Natural killer cell (primary cell): ENCODE measurements at regions not wholly inside any gene's neighbourhood (a gene's known extent, or its start where the extent isn't known, plus 50 kb on each side); places are given as distances from the start of the nearest gene placed in this dataset.

Experiments
- ATAC-seq, 3 donors: fragments of 150-1000 bp in 2 of 3; fragments of 200-7000 bp in 1 of 3; cut with Tn5 transposase; 1 replicate in 1 of 3; 2 replicates in 2 of 3; pipeline ENCODE4 v1.10.0; 2021; ENCODE audit warnings: mild to moderate bottlenecking in 2 of 3, moderate library complexity in 2 of 3
- DNase-seq, 2 donors: peaks; one replicate each; pipeline versions ENCODE4 v3.0.0 to v3.0.0-alpha.2; 2013 to 2021; ENCODE audit warnings: mixed read lengths in 1 of 2
- H3K27ac ChIP-seq: one replicate; pipeline ENCODE4 v1.5.1; 2013; ENCODE audit warnings: mild to moderate bottlenecking, low read length
- H3K27me3 ChIP-seq: one replicate; pipeline ENCODE4 v1.6.1; 2013; ENCODE audit warnings: low read length; ENCODE audit not compliant: control insufficient read depth, insufficient read depth
- H3K36me3 ChIP-seq: one replicate; pipeline ENCODE4 v1.6.1; 2013; ENCODE audit warnings: low read length; ENCODE audit not compliant: control insufficient read depth, insufficient read depth
- H3K4me1 ChIP-seq: one replicate; pipeline ENCODE4 v1.6.1; 2013; ENCODE audit warnings: low read length; ENCODE audit not compliant: control insufficient read depth, insufficient read depth
- H3K4me3 ChIP-seq: one replicate; pipeline ENCODE4 v1.5.1; 2013; ENCODE audit warnings: low read length
- H3K9me3 ChIP-seq: one replicate; pipeline ENCODE4 v1.6.1; 2013; ENCODE audit warnings: low read length; ENCODE audit not compliant: control insufficient read depth, insufficient read depth
- H3K27ac Mint-ChIP-seq, 2 donors: one replicate each; pipeline ENCODE4 v1.8.0; 2022; ENCODE audit warnings: mild to moderate bottlenecking in 2 of 2, mixed read lengths in 2 of 2, moderate library complexity in 1 of 2
- H3K27me3 Mint-ChIP-seq, 2 donors: one replicate each; pipeline ENCODE4 v1.8.0; 2022; ENCODE audit warnings: low read depth in 2 of 2, mixed read lengths in 2 of 2
- H3K36me3 Mint-ChIP-seq: one replicate; pipeline ENCODE4 v1.8.0; 2022; ENCODE audit warnings: mixed read lengths
- H3K4me1 Mint-ChIP-seq, 2 donors: one replicate each; pipeline ENCODE4 v1.8.0; 2022; ENCODE audit warnings: mixed read lengths in 2 of 2
- H3K4me3 Mint-ChIP-seq: one replicate; pipeline ENCODE4 v1.8.0; 2022; ENCODE audit warnings: mild to moderate bottlenecking, moderate library complexity, mixed read lengths
- H3K9me3 Mint-ChIP-seq, 2 donors: one replicate each; pipeline ENCODE4 v1.8.0; 2022; ENCODE audit warnings: mixed read lengths in 2 of 2
- CTCF ChIP-seq: fragments of 200-600 bp; IDR thresholded peaks from one replicate; pipeline ENCODE4 v1.8.0; 2022; ENCODE audit warnings: antibody characterized with exemption
- WGBS: methylation state at CpG from one replicate; pipeline ENCODE4 v1.1.7; 2013; ENCODE audit warnings: missing lambda C conversion rate; ENCODE audit not compliant: insufficient coverage; 5-methylcytosine and 5-hydroxymethylcytosine counted together
- intact Hi-C: fragments of 100-400 bp; cut with micrococcal nuclease; formaldehyde crosslinking; loops from one replicate; pipeline ENCODE4 v1.14.2; 2022

- no peak for ATAC-seq
- intact Hi-C loops: no loop called here
- H3K9me3 Mint-ChIP-seq: peaks cover 2 to 9% of the 10 kb centered on the region in 2 donors
Measured at GRCh38 chr1:80054129-80054528, 1047.6 kb upstream of the ADGRL4 start.

GRCh38 chr1:80053613-80054012 is 1047.1 kb upstream of the ADGRL4 start:
- Histone ChIP-seq H3K9me3 (peaks cover 36% of the 10 kb centered on the region), H3K36me3 (no peaks in the 10 kb centered on the region), H3K4me3 (no peak overlapping the region), H3K4me1 (no peaks in the 10 kb centered on the region), H3K27me3 (no peaks in the 10 kb centered on the region), H3K27ac (no peak overlapping the region)
- Mint-ChIP-seq H3K27me3 (no peaks in the 10 kb centered on the region), H3K36me3 (no peaks in the 10 kb centered on the region), H3K4me3 (no peak overlapping the region), H3K27ac (no peak overlapping the region), H3K4me1 (no peaks in the 10 kb centered on the region), H3K9me3 (peaks cover 2 to 9% of the 10 kb centered on the region in 2 donors)
- no peak for TF ChIP-seq CTCF
- intact Hi-C loops: no loop called here
- ATAC-seq (no peak), DNase-seq (no peak)
- 88% methylated on average over 14 of the region's 14 CpGs for WGBS

More at GRCh38 chr1:80054129-80054528, 1047.6 kb upstream of the ADGRL4 start:
- Mint-ChIP-seq H3K4me3 (no peak overlapping the region), H3K4me1 (no peaks in the 10 kb centered on the region), H3K27me3 (no peaks in the 10 kb centered on the region), H3K27ac (no peak overlapping the region), H3K36me3 (no peaks in the 10 kb centered on the region)
- no peak for TF ChIP-seq CTCF
- Histone ChIP-seq H3K27me3 (no peaks in the 10 kb centered on the region), H3K4me3 (no peak overlapping the region), H3K27ac (no peak overlapping the region), H3K9me3 (peaks cover 36% of the 10 kb centered on the region), H3K4me1 (no peaks in the 10 kb centered on the region), H3K36me3 (no peaks in the 10 kb centered on the region)
- DNase-seq: no peak
- WGBS: 93% methylated on average over 7 of the region's 7 CpGs

GRCh38 chr1:80050523-80050922 is 1044.0 kb upstream of the ADGRL4 start:
- no peaks in the 10 kb centered on the region for H3K4me1 ChIP-seq
- DNase-seq (no peak), ATAC-seq (no peak)
- Mint-ChIP-seq H3K27ac (no peak overlapping the region), H3K9me3 (peaks cover 8 to 17% of the 10 kb centered on the region in 2 donors), H3K4me1 (no peaks in the 10 kb centered on the region), H3K4me3 (no peak overlapping the region), H3K27me3 (no peaks in the 10 kb centered on the region), H3K36me3 (peaks cover 7% of the 10 kb centered on the region)
- WGBS: 95% methylated on average over 14 of the region's 14 CpGs
- no peak overlapping the region for H3K4me3 ChIP-seq
- no peak for TF ChIP-seq CTCF
- peaks cover 36% of the 10 kb centered on the region for H3K9me3 ChIP-seq
- no peaks in the 10 kb centered on the region for H3K36me3 ChIP-seq
- H3K27me3 ChIP-seq: no peaks in the 10 kb centered on the region
- no peak overlapping the region for H3K27ac ChIP-seq
- intact Hi-C loops: no loop called here

- no peaks in the 10 kb centered on the region for H3K27me3 ChIP-seq
- no peaks in the 10 kb centered on the region for H3K4me1 Mint-ChIP-seq
- H3K27ac Mint-ChIP-seq: no peak overlapping the region
- no peaks in the 10 kb centered on the region for H3K4me1 ChIP-seq
- no peaks in the 10 kb centered on the region for H3K36me3 ChIP-seq
- H3K9me3 ChIP-seq: peaks cover 36% of the 10 kb centered on the region
- H3K27me3 Mint-ChIP-seq: no peaks in the 10 kb centered on the region
- intact Hi-C loops: no loop called here
- no peak for ATAC-seq
- no peak overlapping the region for H3K4me3 ChIP-seq
- peaks cover 8 to 17% of the 10 kb centered on the region in 2 donors for H3K9me3 Mint-ChIP-seq
- no peak overlapping the region for H3K27ac ChIP-seq
- H3K36me3 Mint-ChIP-seq: peaks cover 7% of the 10 kb centered on the region
- WGBS: 95% methylated on average over 15 of the region's 15 CpGs
- TF ChIP-seq CTCF: no peak
- H3K4me3 Mint-ChIP-seq: no peak overlapping the region
- DNase-seq: no peak
Measured at GRCh38 chr1:80050085-80050484, 1043.6 kb upstream of the ADGRL4 start.
